ENCODE measurements at regions not wholly inside any gene's neighbourhood (a gene's known extent, or its start where the extent isn't known, plus 50 kb on each side); places are given as distances from the start of the nearest gene placed in this dataset.

GRCh38 chr12:72829838-72830237, 557.7 kb downstream of the TRHDE start:
- H3K36me3 Mint-ChIP-seq: no peaks in the 10 kb centered on the region
- intact Hi-C loops (cut with micrococcal nuclease): no loop called here
- H3K4me1 Mint-ChIP-seq: no peaks in the 10 kb centered on the region
- H2AFZ ChIP-seq (ENCODE audit: insufficient read depth, low read depth, low read length, poor library complexity, severe bottlenecking): no peak overlapping the region
- H3K9ac ChIP-seq (ENCODE audit: insufficient read depth, low read length, poor library complexity, severe bottlenecking): no peak overlapping the region
- H3K9me3 Mint-ChIP-seq: peaks cover 2 to 17% (median 12%) of the 10 kb centered on the region in 7 donors
- no peaks in the 10 kb centered on the region for H4K20me1 ChIP-seq (ENCODE audit: insufficient read depth, low read length)
- no peaks in the 10 kb centered on the region for H3K36me3 ChIP-seq (replicated peaks in 1 of 2; ENCODE audit: control insufficient read depth in 1 of 2, insufficient read depth in 2 of 2, low read length in 2 of 2)
- H3K4me3 ChIP-seq (replicated peaks in 1 of 3; ENCODE audit: low read depth in 2 of 3, low read length in 3 of 3): no peak overlapping the region
- H3K27ac Mint-ChIP-seq: no peak overlapping the region
- H3K9me3 ChIP-seq (replicated peaks in 1 of 2; ENCODE audit: control insufficient read depth in 1 of 2, insufficient read depth in 1 of 2, low read length in 2 of 2): peaks cover 6 to 17% of the 10 kb centered on the region in 2 donors
- H3K4me3 Mint-ChIP-seq: no peak overlapping the region
- no peak for TF ChIP-seq CTCF (IDR thresholded peaks at IDR 0.05)
- no CpG with 5 or more reads among the region's 1 CpG for WGBS (ENCODE audit: insufficient coverage)
- H3K27ac ChIP-seq (ENCODE audit: low read depth in 1 of 2, low read length in 2 of 2): no peak overlapping the region
- no peak for DNase-seq
- no peak overlapping the region for H3K4me2 ChIP-seq (replicated peaks; ENCODE audit: extremely low read depth, low read length, poor library complexity, severe bottlenecking)
- H3K27me3 ChIP-seq (ENCODE audit: control insufficient read depth in 2 of 2, insufficient read depth in 2 of 2, low read length in 2 of 2): no peaks in the 10 kb centered on the region
- H3K27me3 Mint-ChIP-seq (ENCODE audit: low read depth in 3 of 3): peaks cover 0 to 1% (median 0%) of the 10 kb centered on the region in 3 donors
- no peaks in the 10 kb centered on the region for H3K4me1 ChIP-seq (ENCODE audit: control insufficient read depth in 1 of 2, insufficient read depth in 2 of 2, low read length in 2 of 2)
- no peaks in the 10 kb centered on the region for H3K79me2 ChIP-seq (ENCODE audit: insufficient read depth, low read length)

GRCh38 chr12:72832024-72832423, 559.9 kb downstream of the TRHDE start:
- Histone ChIP-seq H3K27me3 (ENCODE audit: control insufficient read depth in 2 of 2, insufficient read depth in 2 of 2, low read length in 2 of 2) (no peaks in the 10 kb centered on the region), H2AFZ (ENCODE audit: insufficient read depth, low read depth, low read length, poor library complexity, severe bottlenecking) (no peak overlapping the region), H3K36me3 (replicated peaks in 1 of 2; ENCODE audit: control insufficient read depth in 1 of 2, insufficient read depth in 2 of 2, low read length in 2 of 2) (no peaks in the 10 kb centered on the region), H3K27ac (ENCODE audit: low read depth in 1 of 2, low read length in 2 of 2) (no peak overlapping the region), H3K4me3 (replicated peaks in 1 of 3; ENCODE audit: low read depth in 2 of 3, low read length in 3 of 3) (no peak overlapping the region), H4K20me1 (ENCODE audit: insufficient read depth, low read length) (no peaks in the 10 kb centered on the region), H3K4me1 (ENCODE audit: control insufficient read depth in 1 of 2, insufficient read depth in 2 of 2, low read length in 2 of 2) (no peaks in the 10 kb centered on the region), H3K9ac (ENCODE audit: insufficient read depth, low read length, poor library complexity, severe bottlenecking) (no peak overlapping the region), H3K4me2 (replicated peaks; ENCODE audit: extremely low read depth, low read length, poor library complexity, severe bottlenecking) (no peak overlapping the region), H3K79me2 (ENCODE audit: insufficient read depth, low read length) (no peaks in the 10 kb centered on the region), H3K9me3 (replicated peaks in 1 of 2; ENCODE audit: control insufficient read depth in 1 of 2, insufficient read depth in 1 of 2, low read length in 2 of 2) (peaks cover 7 to 10% of the 10 kb centered on the region in 2 donors)
- no peak overlapping the region for H3K27ac Mint-ChIP-seq
- no peak overlapping the region for H3K4me3 Mint-ChIP-seq
- no peak for TF ChIP-seq CTCF (IDR thresholded peaks at IDR 0.05)
- H3K4me1 Mint-ChIP-seq: no peaks in the 10 kb centered on the region
- H3K9me3 Mint-ChIP-seq: peaks cover 2 to 10% (median 5%) of the 10 kb centered on the region in 7 donors
- no peaks in the 10 kb centered on the region for H3K36me3 Mint-ChIP-seq
- intact Hi-C loops (cut with micrococcal nuclease): no loop called here
- WGBS (ENCODE audit: insufficient coverage): 96% methylated on average over 4 of the region's 4 CpGs
- DNase-seq: no peak
- peaks cover 0 to 1% (median 0%) of the 10 kb centered on the region in 3 donors for H3K27me3 Mint-ChIP-seq (ENCODE audit: low read depth in 3 of 3)

Measured in CD14-positive monocyte (primary cell).